Panc1 (cell line): ENCODE measurements at regions not wholly inside any gene's neighbourhood (a gene's known extent, or its start where the extent isn't known, plus 50 kb on each side); places are given as distances from the start of the nearest gene placed in this dataset.

Source experiments
- POLR2AphosphoS5 ChIP-seq: IDR thresholded peaks from 2 replicates; pipeline ENCODE4 v1.6.1; 2012; ENCODE audit warnings: mild to moderate bottlenecking, low read depth, low read length, moderate library complexity
- TF ChIP-seq, protein P1 (sequence below), 2 experiments: IDR thresholded peaks; 2 replicates each; pipeline ENCODE4 v1.6.1; 2011 to 2012; ENCODE audit warnings: low read depth in 2 of 2, control low read depth in 1 of 2, low read length in 1 of 2, mild to moderate bottlenecking in 1 of 2, moderate library complexity in 1 of 2; ENCODE audit not compliant: insufficient read depth in 1 of 2
- TF ChIP-seq, protein P2 (sequence below): fragments of 450-650 bp; IDR thresholded peaks from 2 replicates; pipeline ENCODE4 v1.5.1; 2017; ENCODE audit warnings: mild to moderate bottlenecking

DNA sequence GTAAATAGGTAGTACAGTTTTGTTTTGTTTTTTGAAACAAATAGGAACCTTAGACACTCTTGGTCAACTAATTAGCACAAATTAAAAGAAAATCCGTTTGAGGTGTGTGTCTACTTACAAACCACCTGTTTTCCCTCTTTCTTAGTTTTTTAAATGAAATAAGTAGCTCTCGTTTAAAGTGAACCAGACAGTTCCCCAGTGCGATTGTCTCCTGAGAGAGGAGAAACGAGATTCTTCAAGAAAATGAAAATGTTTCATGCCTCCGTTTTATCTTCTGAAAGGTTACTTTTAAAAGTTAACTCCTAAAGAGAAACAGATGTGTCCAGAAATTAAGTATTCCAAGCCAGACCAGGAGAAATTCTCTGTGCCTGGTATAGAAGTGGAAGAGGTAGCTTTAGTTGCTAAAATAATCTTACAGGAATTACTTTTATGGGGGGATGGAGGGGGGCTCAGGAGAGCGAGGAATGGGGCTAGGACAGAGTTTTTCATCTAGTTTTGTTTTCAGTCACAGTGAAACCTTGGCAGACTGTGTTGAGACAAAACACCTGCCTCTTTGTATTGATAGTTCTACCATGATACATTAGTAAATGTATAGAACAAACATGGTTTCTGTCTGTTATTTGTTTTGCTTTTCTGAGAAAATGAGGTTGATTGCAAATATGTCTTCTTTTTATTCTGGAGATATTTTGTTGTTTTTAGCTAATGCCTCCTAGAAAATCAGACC lies 155.1 kb upstream of the CNTN4 start:
- TF ChIP-seq, protein P1, sequence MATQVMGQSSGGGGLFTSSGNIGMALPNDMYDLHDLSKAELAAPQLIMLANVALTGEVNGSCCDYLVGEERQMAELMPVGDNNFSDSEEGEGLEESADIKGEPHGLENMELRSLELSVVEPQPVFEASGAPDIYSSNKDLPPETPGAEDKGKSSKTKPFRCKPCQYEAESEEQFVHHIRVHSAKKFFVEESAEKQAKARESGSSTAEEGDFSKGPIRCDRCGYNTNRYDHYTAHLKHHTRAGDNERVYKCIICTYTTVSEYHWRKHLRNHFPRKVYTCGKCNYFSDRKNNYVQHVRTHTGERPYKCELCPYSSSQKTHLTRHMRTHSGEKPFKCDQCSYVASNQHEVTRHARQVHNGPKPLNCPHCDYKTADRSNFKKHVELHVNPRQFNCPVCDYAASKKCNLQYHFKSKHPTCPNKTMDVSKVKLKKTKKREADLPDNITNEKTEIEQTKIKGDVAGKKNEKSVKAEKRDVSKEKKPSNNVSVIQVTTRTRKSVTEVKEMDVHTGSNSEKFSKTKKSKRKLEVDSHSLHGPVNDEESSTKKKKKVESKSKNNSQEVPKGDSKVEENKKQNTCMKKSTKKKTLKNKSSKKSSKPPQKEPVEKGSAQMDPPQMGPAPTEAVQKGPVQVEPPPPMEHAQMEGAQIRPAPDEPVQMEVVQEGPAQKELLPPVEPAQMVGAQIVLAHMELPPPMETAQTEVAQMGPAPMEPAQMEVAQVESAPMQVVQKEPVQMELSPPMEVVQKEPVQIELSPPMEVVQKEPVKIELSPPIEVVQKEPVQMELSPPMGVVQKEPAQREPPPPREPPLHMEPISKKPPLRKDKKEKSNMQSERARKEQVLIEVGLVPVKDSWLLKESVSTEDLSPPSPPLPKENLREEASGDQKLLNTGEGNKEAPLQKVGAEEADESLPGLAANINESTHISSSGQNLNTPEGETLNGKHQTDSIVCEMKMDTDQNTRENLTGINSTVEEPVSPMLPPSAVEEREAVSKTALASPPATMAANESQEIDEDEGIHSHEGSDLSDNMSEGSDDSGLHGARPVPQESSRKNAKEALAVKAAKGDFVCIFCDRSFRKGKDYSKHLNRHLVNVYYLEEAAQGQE (IDR thresholded peaks at IDR 0.05; ENCODE audit: insufficient read depth in 1 of 2, low read depth in 2 of 2, low read length in 1 of 2), result no peak
- TF ChIP-seq, protein P2, sequence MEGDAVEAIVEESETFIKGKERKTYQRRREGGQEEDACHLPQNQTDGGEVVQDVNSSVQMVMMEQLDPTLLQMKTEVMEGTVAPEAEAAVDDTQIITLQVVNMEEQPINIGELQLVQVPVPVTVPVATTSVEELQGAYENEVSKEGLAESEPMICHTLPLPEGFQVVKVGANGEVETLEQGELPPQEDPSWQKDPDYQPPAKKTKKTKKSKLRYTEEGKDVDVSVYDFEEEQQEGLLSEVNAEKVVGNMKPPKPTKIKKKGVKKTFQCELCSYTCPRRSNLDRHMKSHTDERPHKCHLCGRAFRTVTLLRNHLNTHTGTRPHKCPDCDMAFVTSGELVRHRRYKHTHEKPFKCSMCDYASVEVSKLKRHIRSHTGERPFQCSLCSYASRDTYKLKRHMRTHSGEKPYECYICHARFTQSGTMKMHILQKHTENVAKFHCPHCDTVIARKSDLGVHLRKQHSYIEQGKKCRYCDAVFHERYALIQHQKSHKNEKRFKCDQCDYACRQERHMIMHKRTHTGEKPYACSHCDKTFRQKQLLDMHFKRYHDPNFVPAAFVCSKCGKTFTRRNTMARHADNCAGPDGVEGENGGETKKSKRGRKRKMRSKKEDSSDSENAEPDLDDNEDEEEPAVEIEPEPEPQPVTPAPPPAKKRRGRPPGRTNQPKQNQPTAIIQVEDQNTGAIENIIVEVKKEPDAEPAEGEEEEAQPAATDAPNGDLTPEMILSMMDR, result no peak
- TF ChIP-seq POLR2AphosphoS5, result no peak
